NCI-H1092 treated with DMSO at 0.1 percent for 48 hours (cell line): ENCODE measurements at regions not wholly inside any gene's neighbourhood (a gene's known extent, or its start where the extent isn't known, plus 50 kb on each side); places are given as distances from the start of the nearest gene placed in this dataset.

ENCODE experiments used
- DNase-seq: peaks from one replicate; lab custom pipeline; 2025; lab: John Stamatoyannopoulos, UW

DNA sequence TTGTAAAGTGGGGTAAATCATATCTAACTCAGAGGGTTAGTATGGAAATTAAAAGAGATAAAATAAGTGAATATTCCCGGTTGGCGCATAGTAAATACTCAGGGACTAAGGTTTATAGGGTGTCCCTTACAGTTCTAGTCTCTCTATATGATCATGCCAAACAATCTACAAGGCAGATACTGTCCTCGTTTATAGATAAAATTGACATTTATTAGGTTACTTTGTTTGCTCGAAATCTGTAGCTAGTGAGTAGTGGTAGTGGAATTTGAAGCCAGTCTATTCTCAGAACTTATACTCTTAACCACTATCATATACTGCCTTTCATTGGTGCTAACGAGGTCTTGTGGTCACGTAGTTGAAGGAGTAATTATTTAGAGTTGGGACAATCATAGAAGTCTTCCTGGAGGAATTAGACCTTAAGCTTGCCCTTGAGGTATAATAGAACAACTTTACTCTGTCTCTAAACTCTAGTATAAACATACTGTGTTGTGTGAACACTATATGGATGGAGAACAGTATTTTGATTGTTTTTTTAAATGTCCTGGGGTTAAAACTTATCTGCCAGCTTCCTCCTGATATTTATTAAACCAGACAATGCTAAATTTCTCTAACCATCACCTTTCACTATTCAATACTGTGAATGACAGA is 324.0 kb downstream of the STIM2 start:
- DNase-seq: no peak

DNA sequence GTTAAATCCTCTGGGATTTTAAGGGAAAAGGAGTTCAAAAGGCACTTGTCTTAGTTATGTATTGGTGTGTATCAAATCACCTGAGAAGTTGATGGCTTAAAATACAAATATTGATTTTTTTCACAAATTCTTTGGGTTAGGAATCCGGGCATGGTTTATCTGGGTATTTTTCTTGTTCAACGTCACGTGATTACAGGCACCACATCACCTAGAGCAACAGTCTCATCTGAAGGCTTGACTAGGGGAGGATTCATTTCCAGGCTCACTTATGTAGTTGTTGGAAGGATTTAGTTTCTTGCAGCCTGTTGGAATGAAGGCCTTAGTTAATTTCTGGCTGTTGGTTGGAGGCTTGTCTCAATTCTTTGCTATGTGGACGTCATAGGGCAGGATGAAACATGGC is 326.1 kb downstream of the STIM2 start:
- DNase-seq: no peak

DNA sequence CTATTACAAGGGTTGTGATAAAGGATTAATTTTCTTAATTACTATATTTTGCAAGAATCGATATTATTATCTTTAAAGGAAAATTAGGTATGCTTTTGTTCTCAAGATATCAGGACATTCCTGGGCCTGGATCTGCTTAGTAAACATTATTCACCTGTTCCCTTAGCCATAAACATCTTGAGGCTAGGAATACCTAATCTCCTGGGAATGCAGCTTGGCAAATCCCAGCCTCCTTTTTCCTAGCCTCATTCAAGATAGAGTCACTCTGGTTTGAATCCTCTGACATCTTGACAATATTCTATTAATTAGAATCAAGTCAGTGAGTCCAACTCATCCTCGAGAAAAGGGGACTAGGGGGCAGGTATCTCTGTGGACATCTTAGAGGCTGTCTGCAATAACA is 327.1 kb downstream of the STIM2 start:
- DNase-seq: no peak

DNA sequence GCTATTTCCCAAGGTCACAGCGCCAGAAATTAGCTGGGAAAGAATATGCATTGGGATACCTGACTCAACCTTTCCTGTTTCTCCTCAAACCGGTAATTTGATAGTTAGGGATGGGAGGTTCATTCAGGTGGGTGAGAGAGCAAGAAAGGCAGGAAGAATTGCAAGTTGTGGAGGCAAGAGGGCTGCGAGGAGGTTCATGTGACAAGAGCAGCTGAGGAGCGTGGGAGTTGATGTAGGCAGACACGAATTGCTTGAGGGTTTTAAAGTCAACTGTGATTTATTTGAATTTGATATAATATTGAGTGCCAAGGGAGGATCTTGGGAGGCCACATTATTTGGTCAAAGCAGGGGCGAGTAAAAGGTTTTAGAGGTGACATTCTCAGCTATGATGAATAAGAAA is 329.0 kb downstream of the STIM2 start:
- DNase-seq: no peak

DNA sequence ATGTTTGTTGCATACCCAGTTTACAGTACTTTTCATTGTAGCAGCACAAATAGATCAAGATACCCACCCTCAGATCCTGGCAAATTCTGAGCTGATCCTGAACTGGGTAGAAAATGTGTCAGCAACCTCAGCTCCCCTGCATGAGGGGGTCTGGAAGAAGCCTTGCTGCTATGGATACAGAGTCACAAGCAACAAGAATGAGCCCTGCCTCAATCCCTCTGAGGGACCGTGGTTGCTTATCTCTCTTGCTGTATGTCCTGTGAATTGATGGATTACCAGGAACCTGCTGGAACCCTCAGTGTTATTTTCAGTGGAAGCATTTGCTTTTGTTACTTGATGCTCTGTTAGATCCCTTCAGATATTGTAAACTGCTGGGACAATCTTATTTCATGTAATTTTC is 331.0 kb downstream of the STIM2 start:
- DNase-seq: no peak

DNA sequence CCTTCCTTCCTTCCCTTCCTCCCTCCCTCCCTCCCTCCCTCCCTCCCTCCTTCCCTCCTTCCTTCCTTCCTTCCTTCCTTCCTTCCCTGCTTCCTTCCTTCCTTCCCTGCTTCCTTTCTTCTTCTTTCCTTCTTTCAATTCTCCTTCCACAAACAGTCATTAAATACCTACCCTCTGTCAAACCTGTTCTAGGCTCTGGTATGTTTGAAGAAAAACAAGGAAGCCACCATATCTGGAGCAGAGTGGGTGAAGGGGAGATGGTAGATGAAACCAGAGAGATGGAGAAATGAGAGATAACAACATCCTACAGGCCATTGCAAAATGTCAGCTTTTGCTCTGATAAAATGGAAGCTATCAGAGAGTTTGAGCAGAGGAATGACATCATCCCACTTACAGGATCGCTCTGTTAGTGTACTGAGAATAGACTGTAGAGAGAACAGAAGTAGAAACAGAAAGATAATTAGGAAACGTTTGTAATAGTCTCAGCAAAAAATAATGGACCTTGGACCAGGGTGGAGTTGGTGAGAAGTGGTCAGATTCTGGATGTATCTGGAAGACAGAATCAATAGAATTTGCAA is 334.0 kb downstream of the STIM2 start:
- DNase-seq: no peak

DNA sequence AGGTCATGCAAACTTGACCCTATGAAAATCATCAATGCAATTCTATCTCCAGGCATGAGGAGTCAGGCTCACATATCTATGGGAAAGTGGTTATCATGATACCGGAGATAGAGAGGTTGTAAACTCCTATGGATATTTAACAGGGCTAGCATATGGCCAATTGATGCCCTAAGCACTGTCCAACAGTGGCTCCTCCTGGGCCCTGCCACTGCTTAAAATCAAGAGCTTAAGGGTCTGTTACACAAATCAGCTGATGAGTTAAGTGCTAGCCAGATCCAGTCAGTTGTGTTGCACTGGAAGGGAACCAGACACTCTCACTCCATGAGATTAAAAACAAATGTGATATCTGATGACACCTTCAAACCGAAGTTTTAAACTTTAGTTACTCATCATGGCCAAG is 337.6 kb downstream of the STIM2 start:
- no peak for DNase-seq

DNA sequence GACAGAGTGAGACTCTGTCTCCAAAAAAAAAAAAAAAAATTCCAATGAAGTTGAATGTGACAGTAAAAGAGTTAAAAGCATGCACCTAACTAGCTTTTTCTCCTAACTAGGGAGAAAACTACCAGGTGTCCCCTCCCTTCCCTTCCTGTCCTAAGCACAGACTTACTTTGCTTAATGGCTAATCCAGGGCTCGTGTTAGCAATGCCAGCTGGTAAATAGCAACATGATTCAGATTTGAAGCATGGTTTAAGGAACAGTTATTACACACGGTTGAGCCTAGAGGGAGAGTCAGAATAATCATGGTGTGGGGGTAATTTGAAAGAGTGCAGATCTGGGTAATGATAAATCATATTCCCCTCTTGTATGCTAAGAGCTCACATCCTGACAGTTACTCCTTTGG is 338.3 kb downstream of the STIM2 start:
- no peak for DNase-seq

DNA sequence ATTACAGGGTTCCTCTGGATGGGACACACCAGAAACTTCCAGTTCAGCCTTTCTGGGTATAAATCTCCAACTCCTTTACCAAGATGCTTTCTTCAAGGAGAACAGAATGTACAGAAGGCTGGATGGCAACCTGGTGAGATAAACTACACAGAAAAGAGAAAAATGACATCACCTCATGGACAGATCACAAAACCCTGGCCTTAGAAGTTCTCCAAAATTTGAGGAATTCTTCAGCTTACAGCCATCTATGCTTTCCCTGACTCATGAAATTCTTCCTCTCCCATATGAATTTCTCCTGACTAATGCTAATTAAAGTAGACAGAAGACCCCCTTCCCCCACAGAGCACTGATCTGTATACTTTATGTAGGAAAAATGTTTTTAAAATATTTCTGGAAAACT is 345.4 kb downstream of the STIM2 start:
- DNase-seq: no peak

DNA sequence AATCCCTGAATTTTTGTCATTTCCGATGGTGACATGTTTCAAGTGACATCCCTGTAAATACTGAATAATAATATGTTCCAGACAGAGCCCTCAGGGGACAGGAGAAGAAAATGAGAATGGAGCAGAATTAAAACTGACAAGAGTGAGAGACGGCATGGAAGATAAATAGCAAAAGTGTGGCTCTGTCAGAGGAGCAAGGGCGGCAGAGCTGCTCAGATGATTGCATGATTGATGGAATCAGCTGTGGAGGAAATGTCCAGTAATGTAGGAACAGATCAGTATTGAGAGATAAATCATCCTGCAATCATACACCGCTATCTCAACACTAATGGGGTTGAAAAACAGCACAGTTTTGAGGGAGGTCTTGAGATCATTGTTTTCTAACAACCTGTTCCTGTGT is 350.3 kb downstream of the STIM2 start:
- DNase-seq: no peak

DNA sequence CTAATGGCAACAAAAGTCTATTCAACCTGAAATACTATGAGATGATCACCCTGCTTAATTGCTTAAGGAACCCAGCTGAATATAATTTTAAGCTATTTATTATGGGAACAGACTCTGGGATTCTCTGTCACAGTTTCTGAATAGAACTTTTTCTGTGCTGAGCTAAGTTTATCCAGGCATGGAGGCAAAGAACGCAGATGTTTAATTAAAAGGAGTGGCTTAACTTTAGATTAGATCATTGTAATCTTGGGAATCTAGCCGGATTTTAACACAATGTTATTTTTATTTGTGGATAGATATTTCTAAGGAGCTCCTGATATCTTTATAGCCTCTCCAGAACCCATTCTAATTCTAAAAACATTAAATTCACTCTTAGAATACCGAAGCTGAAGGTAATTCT is 353.4 kb downstream of the STIM2 start:
- DNase-seq: no peak

DNA sequence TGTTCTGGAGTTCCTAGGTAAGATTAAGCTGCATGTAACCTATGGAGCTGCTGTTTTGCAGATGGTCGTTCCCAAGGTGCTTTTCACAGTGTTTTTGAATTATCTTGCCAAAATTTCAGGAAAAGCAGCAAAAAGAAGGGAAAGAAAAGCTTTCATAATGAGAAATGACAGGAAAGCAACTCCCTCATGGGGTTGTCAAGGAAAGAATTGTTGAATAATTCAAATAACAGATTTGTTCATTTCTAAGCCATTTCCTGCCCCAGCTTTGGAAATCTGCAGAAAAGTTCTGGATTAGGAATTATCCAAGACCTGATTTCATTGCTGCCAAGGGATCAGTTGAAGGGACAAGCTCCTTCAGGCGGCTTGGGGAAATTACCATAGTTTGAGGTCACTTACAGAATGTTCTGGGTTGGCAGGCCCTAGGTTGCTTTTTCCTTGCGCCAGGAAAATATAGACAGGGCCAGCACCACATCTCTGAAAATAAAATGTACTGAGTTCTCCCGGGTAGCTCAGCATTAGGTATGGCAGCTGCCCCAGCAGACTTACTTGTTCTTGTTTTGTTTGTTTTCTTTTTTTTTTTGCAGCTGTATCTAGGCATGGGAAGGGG is 354.7 kb downstream of the STIM2 start:
- DNase-seq: no peak

DNA sequence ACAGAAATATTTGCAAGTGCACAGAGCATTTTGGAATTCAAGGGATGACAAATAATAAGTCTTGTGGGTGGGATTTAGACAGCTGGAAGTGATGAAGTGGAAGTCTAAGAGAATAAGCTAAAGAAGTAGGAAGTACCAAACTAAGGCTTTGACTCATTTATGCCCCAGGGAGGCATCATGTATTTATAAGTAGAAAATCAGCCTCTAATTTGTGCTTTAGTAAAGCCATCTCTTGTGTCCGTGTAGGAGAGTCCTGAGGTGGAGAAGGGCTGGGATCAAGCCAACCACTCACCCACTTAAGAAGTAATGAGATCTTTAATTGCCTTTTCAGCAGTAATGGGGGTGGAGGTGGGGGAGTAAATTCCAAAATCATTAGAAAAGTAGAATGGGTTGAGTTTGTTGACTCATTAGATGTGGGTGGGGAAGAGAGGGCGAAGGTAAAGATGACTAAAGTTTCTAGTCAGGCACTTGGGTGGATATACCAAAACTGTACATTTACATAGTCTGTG is 356.7 kb downstream of the STIM2 start:
- no peak for DNase-seq

DNA sequence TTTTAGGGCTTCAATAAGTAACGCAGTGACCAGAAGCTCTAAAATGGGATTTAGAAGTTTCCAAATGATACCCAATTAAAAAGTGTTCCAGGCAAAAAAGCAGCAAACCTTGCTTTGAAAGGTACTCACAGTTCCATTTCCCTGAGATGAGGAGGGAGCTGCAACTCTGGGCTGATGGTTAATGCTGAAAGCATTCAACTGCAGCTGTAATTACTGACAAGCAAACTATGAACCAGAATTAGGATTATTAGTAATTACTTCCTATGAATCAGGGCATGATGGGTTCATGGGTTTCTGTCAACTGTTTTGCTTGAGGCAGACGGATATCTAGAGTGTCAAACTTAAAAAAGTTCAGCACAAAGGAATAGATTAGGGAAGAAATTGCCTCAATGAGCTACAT is 357.4 kb downstream of the STIM2 start:
- no peak for DNase-seq

DNA sequence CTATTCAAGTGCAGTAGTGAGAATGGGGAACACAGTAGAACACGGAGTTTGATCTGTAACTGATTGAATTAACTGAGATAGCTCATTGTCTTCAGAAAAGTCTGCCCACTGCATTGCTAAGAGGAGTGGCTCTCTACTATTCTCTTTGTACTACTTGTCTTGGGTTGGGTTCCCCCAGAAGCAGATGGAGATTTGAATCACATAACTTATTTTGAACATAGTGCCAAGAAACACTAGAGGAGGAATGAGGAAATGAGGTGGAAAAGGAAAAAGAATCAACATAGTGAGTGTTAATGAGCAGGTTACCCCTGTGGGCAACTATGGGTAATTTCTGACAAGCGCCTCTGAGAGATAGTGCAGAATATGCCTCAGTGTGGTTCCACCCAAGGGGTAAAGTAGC is 362.7 kb downstream of the STIM2 start:
- DNase-seq: no peak

DNA sequence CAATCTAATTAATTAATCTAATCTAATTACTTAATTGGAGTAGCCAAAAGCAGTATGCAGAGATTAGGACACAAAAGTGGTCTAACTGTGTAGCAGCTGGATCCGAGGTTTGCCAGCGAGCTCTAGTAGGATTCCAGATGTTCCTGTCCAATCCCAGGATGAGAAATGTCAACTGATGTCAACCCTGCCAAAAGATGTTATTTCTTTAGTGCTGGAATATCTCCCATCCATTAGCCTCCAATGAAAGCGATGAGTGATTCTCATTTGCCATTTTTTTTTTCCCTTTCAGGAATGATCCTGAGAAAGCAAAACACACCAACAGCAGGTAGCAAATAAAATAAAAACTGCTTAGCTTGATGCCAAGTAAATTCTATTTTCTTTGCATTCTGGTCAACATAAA is 372.9 kb downstream of the STIM2 start:
- no peak for DNase-seq

DNA sequence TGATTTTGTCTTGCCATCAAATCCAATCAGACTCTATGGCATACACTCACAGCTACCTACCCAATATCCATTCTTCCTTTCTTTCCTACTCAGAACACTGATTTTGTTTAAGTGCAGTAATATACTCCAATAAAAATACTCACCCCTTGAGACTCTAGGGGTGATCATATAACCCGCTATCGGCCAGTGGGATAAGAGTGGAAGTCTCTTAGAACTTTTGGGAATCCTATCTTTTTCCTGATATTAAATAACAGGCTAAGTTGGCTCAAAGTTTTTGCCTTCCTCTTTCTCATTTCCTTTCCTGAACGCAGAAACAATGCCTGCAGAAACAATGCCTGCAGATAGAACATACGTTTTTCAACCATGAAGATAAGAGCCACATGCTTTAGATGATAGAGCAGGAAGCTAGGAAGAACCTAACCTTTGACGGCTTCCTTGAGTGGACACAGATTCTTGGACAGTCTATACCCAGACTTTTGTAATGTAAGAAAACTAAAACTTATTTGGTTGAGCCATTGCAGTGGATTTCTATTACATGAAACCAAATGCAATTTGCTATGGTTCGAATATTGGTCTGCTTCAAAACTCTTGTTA is 373.8 kb downstream of the STIM2 start:
- no peak for DNase-seq

DNA sequence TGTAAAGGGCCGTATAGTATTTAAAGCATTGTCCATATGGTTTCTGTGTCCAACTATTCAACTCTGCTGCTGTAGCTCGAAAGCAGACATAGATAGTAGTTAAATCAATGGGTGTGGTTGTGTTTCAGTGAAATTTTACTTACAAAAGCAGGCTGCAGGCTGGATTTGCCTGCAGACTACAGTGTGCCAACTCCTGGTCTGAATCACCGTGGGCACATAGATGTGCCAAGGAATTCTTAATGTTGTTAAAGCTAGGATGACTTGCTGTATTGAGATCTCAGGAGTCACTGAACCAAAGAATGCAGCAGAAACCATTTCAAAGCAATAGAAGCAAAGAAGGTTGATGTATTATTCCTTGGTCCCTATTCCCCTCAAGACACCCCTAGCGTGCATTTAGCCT is 379.0 kb downstream of the STIM2 start:
- DNase-seq: no peak

DNA sequence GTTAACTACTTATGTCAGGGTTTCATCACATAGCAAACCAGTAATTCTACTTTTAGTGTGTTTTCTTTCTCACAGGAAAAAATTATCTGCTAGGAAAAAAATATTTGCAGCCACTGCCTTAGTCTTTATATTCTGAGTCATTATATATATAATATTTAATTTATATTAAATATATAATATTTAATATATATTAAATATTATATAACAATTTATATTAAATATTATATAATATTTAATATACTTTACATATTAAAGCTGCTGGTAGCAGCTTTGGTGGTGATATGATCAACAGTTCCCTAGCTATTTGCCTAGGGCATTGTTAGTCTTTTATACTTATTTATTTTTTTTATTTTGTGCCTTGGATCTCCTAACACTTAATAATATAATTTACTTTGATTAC is 381.6 kb downstream of the STIM2 start:
- DNase-seq: no peak

DNA sequence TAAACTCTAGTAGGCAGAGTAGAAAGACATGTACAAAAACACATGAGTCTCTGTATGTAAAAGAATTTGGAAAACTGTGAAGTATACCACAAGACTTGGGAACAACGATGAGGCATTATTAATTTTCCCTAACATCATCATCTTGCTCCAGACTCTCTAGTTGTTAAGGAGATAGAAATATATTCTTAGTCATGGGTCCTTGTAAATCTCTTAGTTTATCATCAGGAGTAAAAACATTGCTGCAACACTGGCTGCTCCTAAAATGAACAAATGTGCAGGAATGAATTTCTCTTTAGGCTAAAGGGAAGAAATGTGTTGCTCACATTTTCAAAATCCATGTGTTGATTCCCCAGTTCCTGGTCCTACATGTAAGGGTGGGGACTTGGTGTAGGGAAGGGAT is 384.6 kb downstream of the STIM2 start:
- no peak for DNase-seq

DNA sequence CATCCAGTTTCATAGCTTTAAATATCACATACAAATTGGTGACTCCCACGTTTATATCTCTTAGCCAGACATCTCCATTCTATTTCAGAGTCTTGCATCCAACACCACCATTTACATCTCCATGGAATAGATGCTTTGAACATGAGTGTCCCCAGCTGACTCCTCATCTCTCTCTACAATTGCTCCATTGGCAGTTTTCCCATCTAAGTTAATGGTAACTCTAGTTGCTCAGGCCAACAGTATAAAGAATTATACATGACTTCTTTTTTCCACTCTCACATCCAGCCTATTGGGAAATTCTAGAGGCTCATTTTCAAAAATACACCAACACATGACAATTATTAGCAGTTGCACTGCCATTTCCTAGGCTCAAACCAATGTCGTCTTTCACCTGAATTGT is 388.2 kb downstream of the STIM2 start:
- no peak for DNase-seq

DNA sequence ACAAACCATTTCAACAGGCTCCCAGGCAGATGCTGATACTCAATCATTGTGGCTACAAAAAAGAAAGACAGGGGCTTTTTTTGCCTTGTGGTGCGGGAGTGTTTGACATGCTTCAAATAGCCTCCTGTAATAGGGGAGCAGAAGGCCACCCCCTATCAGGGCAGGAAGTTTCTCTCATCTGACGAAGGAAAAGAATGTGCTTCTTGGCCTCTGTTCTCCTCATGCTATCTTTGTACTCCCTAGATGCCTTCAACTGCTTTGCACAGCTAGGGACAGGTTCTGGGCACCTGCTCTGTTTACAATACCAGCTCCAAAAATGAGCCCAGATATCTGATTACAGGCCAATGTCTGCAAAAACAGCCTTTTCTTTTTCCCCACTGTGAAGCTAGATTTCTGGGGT is 391.1 kb downstream of the STIM2 start:
- DNase-seq: no peak

DNA sequence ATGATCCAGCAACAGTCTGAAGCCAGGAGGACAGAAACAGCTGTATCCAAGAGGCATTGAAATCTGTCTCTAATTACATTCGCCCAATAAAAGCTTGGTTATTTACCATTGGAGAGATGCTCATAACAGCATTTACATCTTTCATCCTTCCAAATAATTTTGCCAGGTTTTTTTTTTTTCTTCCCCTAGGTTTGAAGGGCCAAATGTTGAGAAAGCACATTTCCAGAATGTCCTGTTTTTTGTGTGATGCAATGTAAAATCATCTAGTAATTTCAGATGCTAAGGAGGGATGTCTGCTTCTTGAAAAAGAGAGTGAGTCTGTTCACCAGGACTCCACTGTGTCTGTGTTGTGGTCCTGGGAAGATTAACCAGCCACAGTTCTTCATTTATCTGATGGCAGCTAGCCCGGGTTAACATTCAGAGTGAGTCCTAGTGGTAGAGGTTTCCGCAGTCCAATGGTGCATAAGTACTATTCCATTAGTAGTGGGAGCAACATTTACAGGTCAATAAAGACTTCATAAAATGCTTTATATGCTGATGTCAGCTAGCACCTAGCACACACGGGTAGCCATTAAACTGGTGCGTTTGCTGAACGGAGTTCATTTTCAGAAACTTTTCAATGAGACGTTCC is 406.8 kb downstream of the STIM2 start:
- DNase-seq: no peak
